Transverse colon (tissue), 4 donors: ENCODE measurements at regions not wholly inside any gene's neighbourhood (a gene's known extent, or its start where the extent isn't known, plus 50 kb on each side); places are given as distances from the start of the nearest gene placed in this dataset.

ENCODE experiments used
- EP300 ChIP-seq: sonication (generic); formaldehyde crosslinking; IDR thresholded peaks from one replicate; pipeline ENCODE4 v1.6.1; 2017; ENCODE audit warnings: antibody characterized with exemption, low read depth
- POLR2A ChIP-seq: fragments of 450-650 bp; IDR thresholded peaks from one replicate; pipeline ENCODE4 v1.6.1; 2016; ENCODE audit warnings: antibody characterized with exemption, mild to moderate bottlenecking, moderate library complexity
- POLR2AphosphoS5 ChIP-seq, 3 donors: sonication (generic); formaldehyde crosslinking; IDR thresholded peaks; one replicate each; pipeline ENCODE4 v1.6.1; 2016; ENCODE audit warnings: antibody characterized with exemption in 3 of 3
- TF ChIP-seq, protein P1 (sequence below), 5 experiments: fragments of 200-600 bp in 3 of 5; fragments of 450-650 bp in 2 of 5; sonication (generic) in 3 of 5; IDR thresholded peaks; 1 replicate in 2 of 5; 2 replicates in 3 of 5; pipeline ENCODE4 v1.5.1; 2016 to 2017; ENCODE audit warnings: antibody characterized with exemption in 5 of 5, inconsistent platforms in 3 of 5, mild to moderate bottlenecking in 2 of 5, moderate library complexity in 1 of 5

- TF ChIP-seq POLR2A (no peak), POLR2AphosphoS5 (IDR thresholded peaks at IDR 0.05) (no peak), EP300 (no peak)
- TF ChIP-seq, protein P1, sequence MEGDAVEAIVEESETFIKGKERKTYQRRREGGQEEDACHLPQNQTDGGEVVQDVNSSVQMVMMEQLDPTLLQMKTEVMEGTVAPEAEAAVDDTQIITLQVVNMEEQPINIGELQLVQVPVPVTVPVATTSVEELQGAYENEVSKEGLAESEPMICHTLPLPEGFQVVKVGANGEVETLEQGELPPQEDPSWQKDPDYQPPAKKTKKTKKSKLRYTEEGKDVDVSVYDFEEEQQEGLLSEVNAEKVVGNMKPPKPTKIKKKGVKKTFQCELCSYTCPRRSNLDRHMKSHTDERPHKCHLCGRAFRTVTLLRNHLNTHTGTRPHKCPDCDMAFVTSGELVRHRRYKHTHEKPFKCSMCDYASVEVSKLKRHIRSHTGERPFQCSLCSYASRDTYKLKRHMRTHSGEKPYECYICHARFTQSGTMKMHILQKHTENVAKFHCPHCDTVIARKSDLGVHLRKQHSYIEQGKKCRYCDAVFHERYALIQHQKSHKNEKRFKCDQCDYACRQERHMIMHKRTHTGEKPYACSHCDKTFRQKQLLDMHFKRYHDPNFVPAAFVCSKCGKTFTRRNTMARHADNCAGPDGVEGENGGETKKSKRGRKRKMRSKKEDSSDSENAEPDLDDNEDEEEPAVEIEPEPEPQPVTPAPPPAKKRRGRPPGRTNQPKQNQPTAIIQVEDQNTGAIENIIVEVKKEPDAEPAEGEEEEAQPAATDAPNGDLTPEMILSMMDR (IDR thresholded peaks at IDR 0.05): no peak
Observed at GRCh38 chr20:60481743-60482133, 523.5 kb downstream of the CDH26 start.
